Hematopoietic multipotent progenitor cell treated with erythropoietin and hydrocortisone succinate and interleukin-3 and kit ligand, for 17 days (in vitro differentiated cells): ENCODE measurements at regions not wholly inside any gene's neighbourhood (a gene's known extent, or its start where the extent isn't known, plus 50 kb on each side); places are given as distances from the start of the nearest gene placed in this dataset.

ENCODE experiments used
- DNase-seq: peaks from one replicate; pipeline ENCODE4 v3.0.0-alpha.2; 2015; ENCODE audit warnings: low spot score

DNA sequence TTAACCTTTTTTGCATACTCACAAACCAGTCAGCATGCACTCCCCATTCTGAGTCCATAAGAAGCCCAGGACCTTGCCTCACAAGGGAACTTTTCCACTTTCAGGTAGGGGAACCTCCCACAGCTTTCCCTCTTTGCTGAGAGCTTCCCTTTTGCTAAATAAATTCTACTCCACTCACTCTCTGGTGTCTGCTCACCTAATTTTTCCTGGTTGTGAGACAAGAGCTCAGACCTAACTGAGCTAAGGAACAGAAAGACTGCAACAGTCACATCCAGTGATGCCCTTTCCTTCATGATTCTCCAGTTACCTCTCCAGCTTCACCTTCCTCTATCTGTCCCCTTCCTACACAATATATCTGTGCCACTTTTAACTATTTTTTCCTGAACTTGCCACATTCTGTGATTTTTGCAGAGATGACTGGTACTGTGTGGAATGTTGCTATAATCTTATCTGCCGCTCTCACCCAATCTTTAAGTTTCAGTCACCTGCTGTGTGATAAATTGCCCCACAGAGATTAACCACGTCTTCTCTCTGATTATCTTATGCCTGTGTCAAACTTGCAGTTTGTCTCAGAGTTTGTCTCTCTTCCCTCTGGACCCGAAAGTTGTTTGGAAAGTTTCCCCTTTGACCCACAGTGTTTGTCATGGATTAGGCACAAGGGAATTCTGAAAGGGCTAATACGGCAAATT is 737.1 kb upstream of the FLRT2 start:
- no peak for DNase-seq

DNA sequence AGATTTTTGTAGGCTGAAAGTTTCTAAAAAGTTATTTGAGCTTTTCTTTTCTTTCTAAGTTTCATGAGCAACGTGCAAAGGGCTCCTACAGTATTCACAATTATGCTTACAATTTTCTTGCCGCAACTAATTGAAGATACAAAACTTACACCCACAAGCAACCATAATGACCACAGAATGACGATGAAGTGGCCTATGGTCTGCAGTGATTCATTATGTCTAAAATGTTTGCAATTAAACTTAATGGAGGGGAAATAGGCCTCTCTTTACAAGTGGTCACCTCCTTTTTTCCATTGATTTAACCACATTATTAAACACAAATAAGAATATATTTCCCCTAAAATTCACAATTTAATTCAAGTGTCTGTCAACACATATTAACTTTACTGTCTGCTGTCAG is 732.6 kb upstream of the FLRT2 start:
- no peak for DNase-seq

DNA sequence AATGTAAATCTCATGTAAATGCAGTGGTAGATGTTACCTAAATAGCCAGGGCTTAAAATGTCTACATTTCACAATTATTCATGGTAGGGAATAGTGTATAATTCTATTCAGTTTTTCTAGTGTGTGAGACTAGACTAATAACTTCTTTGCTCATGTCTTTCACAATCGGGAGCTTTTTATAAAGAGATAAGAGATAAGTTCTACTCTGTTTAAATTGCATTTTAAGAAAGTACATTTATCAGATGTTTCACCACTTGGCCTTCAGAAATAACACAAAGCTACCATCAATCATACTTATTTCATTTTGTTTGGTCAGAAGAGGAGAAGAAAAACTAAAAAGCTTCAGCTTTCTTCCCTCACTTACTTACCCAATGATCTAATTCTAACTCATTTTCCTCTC is 725.5 kb upstream of the FLRT2 start:
- no peak for DNase-seq

DNA sequence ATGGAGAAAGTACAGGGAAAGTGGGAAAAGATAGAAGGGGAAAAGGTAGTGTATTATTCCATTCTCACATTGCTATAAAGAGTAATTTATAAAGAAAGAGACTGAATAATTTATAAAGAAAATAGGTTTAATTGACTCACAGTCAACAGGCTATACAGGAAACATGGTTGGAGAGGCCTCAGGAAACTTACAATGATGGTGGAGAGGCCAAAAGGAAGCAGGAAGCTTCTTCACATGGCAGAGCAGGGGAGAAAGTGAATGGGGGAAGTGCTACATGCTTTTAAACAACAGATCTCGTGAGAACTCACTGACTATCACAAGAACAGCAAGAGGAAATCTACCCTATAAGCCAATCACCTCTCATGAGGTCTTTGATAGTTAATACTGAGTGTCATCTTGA is 725.0 kb upstream of the FLRT2 start:
- DNase-seq = no peak

DNA sequence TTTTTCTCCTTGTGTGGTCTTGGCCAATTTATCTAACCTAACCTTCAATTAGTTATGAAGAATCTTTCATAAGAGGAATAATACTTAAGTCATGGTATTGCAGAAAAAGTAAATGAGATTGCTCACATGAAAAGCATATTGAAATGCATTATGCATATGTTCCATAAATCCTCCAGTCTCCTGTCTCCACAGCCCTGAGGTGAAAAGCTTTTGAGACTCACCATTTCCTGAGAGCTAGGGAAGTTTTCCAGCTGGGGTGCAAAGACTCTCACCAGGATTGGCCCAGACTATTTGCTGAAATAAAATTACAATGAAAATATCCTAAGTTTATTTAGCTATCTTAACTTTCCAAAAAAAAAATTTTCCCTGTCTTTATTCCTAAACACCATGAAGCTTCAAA is 723.8 kb upstream of the FLRT2 start:
- DNase-seq = no peak

DNA sequence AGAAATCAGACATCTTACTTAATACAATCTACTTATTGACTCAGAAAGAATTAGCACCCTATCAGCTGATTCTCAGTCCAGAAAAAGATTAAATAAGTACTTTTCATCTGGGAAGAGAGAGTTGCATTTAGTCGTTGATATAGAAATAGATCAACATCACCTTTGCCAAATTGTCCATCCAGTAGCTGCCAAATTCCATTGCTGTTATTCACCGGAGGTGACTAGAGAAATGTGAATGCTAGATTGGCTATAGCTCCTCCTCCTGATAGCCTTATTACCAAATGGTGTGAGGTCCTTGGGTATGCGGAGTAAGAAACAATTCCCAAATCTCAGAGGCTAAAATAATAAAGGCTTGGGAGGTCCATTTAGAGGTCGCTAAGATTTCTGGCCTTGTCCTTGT is 723.3 kb upstream of the FLRT2 start:
- DNase-seq = no peak

DNA sequence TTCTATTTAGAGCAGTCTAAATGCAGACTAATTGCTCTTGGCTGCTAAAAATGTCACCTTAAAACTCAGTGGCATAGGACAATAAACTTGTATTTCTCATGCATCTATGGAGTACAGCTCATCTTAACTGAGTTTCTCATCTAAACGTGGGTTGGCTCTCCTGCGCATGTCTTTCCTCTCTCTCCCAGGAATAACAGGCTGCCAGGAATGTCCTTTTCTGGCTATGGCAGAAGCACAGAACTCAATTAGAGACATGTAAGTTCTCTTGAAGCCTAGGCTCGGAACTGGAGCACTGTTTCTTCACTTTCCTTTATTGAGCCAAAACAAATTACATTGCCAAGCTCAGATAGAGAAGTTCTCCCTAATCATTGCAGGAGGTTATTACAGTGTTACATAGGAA is 722.3 kb upstream of the FLRT2 start:
- DNase-seq = no peak

DNA sequence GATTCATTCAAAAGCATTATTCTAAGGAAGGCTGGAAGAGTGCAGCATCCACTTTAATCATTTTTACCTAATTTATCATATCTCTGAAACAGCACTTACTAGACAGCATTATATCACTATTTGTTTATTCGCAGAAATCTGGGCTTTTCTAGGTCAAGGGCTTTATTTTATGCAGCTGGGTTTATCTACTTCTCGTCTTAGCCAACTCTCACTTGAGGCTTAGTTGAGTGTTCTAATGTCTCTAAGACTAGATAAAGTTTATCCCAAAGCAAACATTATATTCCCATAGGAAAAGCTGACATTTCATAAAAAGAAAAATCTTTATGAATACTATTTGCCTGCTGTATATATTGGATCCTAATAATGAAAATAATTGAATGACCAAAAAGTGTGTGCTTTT is 720.8 kb upstream of the FLRT2 start:
- no peak for DNase-seq

DNA sequence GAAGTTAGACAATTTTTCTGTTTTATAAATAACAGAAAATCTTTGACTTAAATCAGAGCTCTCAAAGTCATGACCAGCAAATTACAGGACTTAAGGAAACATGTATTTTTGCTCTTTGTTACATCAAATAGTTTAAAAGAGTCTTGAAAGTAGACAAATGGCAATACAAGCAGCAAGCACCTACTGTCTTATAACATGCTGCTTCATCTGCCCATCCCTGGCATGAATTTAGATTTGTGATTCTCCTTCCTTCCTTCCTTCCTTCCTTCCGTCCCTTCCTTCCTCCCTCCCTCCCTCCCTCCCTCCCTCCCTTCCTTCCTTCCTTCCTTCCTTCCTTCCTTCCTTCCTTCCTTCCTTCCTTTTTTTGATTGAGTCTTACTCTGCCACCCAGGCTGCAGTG is 715.6 kb upstream of the FLRT2 start:
- no peak for DNase-seq

DNA sequence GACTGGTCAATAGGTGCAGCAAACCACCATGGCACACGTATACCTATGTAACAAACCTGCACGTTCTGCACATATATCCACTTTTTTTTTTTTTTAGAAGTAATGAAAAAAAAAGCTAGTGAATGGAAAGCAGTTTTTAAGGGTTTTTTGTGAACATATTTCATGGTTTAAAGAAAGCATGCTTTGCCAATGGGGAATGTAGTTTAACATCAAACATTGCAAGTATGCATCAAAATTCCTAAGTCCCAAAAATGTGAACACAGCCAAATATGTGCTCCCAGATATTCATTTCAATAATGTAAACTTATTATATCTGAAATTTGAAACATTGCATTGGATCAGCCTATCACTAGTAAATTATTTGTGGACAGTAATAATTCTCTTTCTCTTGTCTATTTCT is 710.4 kb upstream of the FLRT2 start:
- DNase-seq = no peak

DNA sequence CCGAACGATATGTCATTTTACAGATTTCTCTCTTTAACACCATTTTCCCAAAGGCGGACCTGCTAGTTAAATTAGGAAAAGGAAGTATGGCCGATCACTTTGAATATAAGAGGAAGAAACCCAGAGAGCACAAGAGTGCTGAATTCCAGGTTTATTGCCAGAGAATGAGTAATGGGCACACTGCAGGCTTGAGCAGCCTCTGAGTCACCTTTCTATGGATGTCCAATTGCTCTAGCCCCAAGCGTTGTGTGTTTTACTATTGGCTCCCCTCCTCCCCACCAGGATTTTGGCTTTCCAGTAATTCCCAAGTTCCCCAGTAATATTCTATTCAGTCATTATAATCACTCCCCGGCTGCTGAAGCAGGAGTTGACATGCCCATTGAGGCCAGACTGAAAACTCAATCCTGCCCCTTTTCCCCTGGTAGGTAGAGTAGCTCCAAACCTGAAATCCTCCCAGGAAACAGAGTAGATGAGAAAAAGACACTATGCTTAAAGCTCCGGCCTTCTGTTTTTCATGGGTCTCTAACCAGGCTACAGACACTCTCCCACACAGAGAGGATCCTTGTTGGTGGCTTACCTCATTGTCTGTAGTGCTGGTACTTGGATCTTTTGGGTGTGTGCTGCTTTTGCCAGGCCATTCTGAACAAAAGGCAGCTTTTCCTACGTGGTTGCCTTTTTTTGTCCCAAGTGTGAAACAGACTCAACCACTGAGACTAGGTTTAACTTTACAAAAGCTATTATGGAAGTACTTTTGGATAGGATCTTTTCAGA is 704.3 kb upstream of the FLRT2 start:
- DNase-seq = no peak

DNA sequence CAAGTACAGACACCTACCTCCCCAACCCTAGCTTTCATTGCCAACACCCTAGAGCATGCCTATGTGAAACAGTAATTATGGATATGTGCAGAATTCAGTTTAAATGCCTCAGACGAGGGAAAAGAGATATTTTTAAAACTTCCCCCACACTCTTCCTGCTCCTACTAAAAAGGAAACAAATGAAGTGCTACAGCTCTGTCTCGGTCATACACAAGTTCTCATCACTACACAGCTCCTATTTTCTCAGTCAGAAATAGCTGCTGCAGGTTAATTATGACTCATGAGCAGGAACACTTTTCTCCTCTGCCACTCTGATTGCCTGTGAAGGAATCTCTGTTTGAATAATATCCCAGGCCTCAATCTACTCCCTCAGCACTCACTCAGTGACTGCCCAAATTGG is 703.6 kb upstream of the FLRT2 start:
- no peak for DNase-seq

DNA sequence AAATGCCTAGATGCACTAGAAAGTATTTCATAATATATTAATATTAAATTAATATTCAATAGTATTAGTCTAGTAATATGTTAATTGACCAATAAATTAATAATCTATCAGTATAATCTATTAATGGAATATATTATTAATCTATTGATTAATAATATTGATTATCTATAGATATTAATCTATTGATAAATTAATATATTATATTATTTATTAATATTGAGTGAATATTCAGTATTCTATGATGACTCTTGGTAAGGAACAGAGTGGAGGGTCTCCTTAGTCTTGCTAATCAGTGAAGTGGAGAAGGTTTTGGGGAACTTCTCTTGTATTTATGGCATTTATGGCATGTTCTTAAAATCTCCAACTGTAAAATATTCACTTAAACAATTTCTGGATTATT is 679.3 kb upstream of the FLRT2 start:
- no peak for DNase-seq

DNA sequence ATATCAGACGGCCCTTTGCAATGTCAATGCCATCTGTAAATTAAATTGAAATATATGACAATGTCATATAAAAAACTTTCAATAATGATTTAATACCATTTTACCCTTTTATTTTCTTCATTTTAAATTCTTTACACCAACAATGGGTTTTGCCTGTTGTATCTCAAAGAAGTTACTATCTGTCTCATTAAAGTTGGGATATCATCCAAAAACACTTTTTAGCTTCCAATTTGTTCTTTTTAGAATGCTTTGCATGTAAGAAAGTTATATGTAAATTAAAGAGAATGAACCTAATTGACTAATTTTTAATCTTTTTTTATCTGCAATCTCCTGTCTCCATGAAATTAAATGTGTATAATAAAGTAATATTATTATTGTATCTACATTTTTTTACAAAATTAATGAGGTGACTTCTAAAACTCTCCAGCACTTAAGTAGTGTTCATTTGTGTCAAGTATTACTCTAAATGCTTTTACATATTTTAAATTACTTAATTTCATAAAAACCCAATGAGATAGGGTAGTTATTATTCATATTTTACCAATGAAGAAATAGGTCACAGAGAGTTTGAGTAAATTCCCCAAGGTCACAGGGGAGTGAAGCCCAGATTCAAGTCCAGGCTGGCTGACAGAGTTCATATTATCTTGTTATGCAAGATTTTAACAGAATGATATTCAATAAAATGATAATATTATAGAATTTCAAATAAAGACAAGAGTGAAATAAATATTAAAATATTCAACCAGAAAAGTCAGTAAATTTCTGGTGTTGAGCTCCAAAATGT is 673.0 kb upstream of the FLRT2 start:
- no peak for DNase-seq

DNA sequence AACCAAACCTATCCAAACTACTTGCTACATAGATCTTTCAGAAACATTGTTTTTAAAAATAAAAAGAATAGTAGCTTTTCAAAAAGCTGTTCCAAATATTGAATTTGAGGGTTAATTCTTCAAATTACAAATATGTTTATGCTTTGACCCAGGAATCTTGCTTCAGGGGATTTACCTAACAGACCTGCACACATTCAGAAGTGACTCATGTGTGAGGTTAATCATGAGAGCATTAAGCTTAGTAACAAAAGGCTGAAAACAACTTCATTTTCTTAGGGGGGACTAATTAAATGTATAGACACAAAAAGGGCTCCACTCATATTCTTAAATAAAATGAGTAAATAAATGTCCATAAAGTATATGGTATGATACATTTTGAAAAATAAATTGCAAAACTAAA is 672.4 kb upstream of the FLRT2 start:
- DNase-seq = no peak

DNA sequence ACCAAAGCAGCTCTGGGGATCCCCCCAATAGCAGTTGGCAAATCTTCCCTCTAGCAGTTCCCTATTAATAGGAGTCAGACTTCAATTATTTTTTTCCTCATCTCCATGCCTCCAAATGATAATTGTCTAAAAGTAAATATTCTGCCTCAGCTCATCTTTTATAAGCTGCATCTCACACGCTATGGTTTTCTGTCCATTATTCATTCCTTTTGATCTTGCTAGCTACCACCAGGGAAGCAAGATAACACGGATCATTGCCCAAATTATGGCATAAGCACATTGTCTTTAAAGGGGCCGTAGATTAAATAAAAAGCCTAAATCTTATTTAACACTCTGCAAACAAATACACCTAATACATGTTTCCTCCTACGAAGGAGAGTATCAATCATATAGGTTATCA is 670.8 kb upstream of the FLRT2 start:
- DNase-seq = no peak

DNA sequence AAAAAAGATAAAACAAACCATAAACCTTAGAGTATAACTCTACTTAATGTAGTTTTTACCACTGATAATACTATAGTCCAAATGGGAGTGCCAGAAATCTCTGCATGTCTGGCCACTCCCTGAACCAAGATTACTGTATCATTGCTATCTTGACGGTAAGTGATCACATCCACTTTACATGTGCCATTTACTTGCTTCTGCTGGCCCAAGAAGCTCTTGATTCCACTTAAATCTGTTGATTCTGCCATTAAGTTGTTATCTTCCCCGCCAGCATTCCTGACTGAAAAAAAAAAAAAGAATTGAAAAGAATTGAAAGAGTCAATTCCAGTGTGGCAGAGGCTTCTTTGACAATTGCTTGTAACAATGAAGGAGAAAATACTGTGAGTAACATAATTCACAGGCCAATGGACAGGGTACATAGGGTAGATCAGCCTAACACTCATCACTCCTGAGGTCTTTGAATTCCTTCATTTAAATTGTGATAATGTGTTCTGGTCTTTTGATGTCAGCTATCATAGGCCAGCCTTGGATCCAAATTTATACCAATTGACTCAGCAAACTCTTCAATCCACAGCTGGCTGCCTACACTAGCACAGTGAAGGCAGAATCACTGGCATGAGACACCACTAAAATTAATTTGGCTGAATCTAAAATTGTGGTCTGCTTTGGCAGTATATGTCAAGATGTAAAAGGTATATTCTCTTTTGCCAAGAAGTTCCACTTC is 665.2 kb upstream of the FLRT2 start:
- no peak for DNase-seq

DNA sequence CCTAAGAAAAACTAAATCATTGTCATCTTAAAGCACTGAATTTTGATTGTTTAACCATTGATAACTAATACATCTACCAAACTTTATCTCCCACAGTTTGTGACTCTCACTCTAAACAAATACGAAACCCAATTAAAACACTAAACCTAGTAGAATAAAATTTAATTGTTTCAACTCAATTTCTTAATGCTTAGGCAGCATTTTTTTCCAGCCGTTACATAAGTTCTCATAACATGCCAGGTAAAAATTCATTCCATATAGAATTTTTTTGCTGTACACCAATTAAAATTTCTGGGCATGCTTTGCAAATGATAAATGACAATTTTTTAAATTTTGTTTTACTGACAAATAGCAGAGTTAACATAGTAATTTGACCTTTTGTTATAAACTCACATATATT is 658.2 kb upstream of the FLRT2 start:
- DNase-seq = no peak

DNA sequence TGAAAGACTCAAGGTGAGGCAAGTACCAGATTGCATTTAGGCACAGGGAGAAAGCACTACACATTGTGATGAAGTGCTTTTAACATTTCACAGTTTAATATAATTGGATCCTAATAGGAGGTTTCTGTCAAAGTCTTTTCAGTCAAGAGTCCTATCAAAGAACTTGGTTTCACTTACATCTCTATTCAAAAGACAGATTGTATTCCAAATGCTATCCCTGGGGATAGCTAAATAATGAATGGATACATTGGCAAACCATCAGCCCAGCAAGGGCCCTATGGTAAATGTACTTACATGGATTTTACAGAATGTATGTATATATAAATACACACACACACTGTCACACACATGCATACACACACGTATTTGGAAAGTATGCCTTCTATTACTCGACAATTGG is 655.5 kb upstream of the FLRT2 start:
- no peak for DNase-seq

DNA sequence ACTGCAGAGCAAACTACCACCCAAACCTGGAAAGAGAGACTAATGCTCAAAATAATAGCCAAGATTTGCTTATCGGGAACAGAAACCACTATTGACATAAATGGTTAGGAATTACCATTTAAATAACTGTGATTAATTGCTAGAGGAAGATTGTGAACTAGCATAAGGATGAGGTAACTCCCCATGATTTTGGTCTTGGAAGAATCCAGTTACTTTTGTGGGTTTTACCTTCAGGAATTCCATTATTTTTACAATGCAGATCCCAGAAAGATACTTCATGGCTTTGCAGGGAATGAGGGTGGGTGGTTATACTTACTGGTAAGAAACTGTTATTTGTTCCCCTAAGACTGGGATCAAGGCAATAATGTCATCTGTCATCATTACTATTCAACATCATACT is 652.9 kb upstream of the FLRT2 start:
- no peak for DNase-seq

DNA sequence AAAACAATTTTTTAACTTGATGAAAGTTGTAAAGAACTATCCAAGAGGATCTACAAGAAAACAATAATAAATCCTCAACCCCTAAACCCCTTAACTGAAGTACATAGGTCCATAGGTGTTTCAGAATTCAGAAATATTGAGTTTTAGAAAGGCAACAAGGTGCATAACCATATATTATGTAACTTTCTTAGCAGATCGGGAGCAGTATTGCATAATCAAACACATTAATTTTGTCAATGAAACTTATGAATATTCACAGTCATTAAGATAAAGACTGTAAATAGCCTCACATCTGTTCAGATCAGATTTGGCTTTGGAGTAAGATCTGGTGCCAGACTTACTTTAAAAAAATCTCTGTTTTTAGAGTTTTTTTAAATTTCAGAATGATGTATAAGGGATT is 647.1 kb upstream of the FLRT2 start:
- no peak for DNase-seq

DNA sequence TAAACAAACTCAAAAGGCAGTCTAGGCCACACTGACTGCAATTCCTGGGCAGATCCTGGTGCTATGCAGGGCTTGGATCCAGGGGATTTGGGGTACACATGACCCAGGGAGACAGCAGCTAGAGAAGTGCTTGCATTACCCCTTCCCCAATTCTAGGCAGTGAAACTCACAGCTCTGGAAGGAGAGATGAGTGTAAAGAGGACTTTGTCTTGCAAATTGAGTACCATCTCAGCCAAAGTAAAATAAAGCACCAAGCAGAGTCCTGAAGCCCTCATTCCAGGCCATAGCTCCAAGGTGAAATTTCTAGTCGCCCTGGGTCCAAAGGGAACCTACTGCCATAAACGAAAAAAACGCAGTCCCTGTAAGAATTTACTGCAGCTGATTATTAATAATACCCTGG is 644.9 kb upstream of the FLRT2 start:
- no peak for DNase-seq

DNA sequence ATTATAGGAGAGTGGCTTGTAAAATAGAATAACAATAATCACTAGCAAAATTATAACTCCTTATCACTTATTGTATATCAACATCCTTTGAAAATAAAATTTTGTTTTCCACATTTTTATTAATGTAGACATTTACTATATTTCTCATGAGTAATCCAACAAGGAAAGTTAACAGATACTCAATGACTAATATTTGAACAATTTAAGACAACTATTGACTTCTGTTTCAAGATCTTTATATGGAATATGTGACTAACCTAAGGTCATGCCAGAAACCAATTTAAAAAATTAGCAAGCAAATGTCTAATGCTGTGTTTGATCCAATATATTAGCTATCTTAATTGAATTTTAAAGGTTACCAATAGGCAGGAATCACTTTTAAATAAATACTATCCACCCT is 638.5 kb upstream of the FLRT2 start:
- no peak for DNase-seq
